Activated CD4-positive, alpha-beta T cell treated with anti-CD3 and anti-CD28 coated beads, Interleukin-2, amount 50 U/mL, for 24 hours (primary cell): ENCODE measurements at regions not wholly inside any gene's neighbourhood (a gene's known extent, or its start where the extent isn't known, plus 50 kb on each side); places are given as distances from the start of the nearest gene placed in this dataset.

Experiments used
- DNase-seq, 2 donors: peaks; one replicate each; pipeline ENCODE4 v3.0.0-alpha.2; 2020; ENCODE audit warnings: low read depth in 1 of 2, low spot score in 1 of 2

DNA sequence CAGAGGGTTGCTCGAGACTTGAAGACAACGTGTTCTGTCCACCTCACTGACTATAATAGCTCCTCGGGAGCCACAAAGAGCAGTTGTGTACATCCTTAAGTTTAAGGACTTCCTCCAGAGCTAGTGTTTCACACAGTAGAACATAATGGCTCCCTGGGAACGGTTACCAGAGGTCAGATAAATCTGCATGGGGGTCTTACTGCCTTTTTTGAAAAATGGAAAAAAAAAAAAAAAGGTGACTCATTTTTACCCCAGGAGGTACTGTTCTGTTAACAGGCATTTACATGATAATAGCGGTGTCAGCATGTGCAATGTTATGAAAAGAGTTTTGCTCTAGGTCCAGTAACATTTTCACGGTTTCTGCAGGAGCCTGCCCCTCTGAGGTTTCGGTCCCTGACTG, 498.9 kb upstream of the WWC1 start:
- no peak for DNase-seq

DNA sequence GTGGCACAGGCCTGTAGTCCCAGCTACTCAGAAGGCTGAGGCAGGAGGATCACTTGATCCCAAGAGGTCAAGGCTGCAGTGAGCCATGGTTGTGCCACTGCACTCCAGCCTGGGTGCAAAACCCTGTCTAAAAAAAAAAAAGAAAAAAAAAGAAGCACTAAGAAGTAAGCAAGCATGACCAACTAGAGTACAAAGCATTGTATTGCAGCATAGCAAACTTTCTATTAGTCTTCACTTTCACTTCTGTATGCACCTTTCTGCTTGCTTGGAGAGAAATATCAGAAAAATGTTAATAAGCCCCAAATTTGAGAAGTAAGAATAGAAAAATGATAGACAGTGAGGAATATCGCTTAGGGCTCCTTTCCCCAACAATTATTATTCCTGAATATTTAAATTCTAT, 497.7 kb upstream of the WWC1 start:
- DNase-seq, result no peak

DNA sequence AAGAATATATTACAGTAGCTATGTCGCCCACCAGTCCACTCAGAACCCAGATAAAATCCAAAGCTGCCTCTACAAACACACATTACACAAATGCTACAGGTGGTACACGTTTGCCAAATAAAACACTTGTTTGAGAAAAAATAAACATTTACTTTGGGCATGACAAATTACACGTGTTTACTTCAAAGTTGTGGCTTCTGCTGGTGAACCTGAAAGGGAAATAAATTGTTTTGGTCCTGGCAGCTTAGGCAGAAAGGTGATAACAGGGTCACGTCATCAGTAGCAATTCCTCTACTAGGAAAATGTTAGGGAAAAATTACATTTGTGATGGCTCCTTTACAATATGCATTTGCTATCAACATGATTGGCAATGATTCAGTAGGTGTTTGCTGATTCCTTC, 497.3 kb upstream of the WWC1 start:
- no peak for DNase-seq

DNA sequence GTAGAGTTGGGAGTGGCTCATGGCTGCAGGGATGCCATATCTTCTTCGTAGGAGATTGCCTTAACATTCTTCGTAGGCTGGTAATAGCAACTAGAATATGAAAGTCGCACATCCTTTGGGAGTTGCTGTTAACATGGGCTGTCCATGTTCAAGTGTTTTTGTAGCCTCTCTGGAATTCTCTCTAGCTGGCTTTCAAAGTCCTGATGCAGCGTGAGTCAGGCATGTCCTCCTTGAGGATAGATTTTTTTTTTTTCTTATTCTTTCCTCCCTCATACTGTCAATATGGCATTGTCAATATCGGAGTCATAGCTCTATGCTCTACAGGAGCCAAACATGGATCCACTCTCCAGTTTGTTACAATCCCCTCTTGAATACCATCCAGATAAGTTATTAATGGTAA, 494.8 kb upstream of the WWC1 start:
- no peak for DNase-seq

DNA sequence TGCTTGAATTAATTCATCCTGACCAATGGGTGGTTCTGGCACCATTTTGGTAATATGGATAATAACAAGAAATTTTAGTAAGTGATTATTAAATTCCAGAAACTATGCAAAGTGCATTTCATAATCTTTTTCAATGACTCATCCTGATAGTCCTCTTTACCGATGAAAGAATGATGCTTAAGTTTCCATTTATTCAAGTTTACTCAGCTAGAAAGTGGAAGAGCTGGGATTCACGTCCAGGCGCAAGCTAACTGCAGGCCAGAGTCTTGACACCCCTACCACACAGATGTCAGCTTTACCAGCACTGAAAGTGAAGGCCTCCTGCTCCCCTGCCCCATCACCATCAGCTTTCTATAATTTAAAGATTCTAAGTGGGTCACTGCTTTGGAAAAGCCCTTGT, 493.5 kb upstream of the WWC1 start:
- no peak for DNase-seq

DNA sequence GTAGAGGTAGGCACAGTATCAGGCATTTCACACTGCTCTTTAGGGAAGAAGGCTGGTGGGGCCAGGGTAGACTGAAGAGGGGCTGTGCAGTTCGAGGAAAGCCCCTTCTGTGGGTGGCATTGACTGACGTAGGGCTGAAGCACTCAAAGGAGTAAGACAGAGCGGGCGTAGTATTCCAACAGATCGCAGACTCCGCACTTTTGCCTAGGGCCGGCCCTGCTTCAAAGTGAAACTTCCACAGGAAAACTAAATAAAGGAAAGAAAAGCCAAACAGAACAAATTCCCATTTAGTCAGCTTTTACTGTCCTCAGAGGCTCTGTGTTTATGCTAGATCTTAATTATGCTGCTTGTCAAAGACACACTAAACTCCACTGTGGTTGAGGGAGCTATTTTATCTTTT, 493.0 kb upstream of the WWC1 start:
- DNase-seq, result no peak

DNA sequence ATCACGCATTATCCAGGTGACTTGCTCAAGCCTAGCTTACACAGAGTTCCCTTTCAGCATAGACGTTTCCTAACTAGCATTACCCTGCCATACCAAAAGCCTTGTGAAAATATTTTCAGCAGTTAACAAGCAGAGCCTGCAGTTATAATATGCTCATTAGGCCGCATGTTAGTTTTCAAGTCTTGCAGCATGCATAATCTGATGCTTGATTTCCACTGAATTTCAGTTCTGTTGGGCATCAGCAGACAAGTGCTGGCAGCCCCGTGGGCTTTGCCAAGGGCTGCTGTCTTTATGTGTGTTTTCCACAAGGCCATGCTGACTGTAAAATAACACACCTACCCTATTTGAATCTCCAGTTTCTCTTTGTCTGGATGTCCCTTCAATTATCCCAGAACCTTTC, 491.0 kb upstream of the WWC1 start:
- DNase-seq, result no peak

DNA sequence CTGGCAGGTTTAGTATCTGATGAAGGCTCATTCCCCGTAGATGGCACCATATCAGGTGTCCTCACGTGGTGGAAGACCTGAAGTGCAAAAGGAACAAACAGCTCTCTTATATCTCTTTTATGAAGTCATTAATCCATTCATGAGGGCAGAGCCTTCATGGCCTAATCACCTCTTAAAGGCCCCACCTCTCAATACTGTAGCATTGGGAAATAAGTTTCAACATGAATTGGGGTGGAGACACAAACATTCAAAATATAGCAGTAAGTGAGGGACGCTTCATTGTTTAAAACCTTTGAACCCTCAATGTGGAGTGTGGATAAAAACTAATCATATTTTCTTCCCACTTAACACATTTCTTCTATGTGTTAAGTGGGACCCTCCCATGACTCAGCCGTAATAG, 489.4 kb upstream of the WWC1 start:
- DNase-seq, result no peak

DNA sequence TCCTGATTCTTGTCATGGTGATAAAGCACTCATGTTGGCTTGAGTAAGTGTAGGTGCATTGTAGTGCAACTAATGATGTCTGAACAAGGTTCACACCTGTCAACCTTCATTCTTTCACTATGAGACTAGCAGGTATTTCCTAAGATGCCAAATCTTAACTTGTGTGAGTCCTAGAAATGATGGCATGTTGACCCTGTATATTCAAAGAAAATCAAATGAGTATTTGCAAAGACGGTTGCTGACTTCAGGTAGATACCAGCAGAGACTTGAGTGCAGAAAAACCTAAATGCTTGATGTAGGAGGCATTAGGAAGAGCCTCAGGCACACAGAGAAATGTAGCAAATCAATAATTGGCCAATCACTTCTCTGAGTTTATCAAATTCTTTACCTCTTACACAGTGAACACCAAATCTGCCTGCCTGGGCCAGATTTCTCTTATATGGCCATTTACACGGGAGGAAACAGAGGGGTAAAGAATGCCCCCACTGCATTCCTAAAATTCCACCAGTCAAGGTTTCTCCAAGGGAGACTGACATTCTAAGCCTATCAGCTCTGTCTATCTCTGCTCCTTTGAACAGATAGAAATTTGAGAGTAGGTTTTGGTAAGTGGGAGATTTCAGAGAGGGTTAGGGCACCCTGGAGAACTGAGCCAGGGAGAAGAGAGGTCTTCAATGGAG, 488.6 kb upstream of the WWC1 start:
- DNase-seq, result no peak

DNA sequence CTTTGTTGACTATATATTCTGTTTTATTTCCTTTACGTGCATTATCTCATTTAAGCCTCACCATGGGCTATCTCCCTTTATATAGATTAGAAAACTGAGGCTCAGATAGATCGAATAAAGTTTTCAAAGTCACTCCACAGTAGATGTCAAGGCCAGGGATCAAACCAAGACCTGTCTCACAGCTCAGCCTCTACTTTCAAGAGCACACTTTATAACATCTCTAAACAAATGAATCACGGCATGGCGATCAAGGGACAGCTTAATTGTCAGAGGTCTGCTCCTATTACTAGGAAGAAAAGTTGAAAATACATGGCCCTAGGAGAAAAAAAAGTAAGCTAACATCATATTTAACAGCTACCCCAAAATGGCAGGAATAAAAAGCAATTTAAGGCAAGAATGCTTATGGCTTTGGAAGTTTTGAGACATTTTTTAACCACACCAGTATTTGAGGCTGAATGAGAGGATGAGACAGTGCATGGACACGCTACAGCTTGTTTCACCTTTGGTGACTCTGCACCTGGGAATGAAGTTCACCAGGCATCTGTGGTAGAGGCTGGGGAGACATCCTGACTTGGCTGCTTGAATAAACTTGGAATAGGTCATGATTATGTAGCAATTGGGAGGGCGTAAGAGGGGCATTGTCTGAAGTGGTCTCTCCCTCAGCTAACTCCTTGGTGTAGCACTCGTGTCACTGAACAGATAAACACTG, 486.8 kb upstream of the WWC1 start:
- DNase-seq, result no peak

DNA sequence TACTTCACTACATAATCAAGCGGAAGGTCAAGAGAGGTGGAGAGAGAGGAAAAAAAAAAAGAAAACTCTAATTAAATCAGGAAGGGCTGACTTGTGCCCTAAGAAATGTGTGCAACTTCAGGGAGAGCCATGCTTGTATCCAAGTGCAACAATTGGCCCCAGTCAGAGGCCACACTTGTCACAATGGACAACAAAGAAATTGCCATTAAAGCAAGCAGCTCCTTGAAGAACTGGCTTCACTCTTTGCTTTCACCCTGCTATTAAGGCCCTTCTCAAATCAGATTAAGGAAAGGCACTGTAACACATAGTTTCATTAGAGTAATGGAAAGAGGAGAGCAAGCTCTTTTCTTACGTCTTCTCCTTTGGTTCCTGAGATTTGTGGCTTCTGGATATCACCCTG, 480.9 kb upstream of the WWC1 start:
- no peak for DNase-seq

DNA sequence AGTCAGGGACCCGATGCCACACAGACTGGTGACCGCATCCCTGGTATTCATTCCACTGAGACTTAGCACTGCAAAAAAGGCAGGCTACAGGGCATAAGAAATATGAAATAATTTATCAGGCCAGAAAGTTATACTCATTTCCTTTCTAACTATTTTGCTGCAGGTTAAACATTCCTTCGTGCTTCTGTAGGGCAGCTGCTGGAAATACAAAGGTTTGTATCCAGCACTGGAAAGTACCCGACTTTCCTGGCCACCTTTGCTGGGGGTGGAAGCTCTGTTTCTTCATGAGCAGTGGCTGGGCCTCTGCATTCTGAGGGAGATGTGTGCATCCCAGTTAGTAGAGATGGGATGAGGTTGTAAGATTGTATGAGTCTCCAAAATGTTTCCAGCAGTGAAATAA, 478.6 kb upstream of the WWC1 start:
- no peak for DNase-seq

DNA sequence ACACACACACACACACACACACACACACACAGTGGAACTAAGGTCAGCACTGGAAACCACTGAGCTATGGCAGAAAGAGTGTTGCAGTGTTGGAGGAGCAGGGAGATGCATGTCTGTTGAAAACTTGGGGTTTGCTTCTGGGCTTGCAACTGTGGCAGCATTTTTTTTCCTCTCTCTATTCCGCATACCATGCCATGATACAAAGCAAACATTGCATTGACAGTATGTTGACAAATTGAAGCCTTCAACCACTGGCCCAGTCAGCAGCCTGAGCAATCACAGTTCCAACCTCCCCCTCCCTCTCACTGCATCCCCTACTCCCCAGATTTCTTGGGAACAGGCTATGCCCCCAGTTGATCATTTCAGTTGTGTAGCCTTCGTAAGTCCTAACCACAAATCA, 478.1 kb upstream of the WWC1 start:
- no peak for DNase-seq

DNA sequence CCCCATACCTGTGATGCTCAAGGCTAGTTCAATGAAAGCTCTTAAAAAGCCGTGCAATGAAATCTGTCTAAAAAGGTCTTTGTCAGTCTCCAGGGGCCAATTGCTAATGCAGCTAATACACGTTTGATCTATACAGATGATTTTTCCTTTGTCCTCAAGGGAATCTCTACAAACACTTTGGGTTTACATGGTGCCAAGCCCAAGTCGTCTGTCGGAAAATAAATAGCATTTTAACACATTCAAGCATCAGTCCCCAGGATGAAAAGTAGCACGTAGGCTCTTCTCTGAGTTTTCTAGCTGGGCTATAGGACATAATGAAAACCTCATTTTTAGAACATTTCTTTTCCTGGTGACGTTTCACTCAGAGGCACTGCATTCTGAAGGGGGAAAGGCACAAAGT, 477.4 kb upstream of the WWC1 start:
- no peak for DNase-seq

DNA sequence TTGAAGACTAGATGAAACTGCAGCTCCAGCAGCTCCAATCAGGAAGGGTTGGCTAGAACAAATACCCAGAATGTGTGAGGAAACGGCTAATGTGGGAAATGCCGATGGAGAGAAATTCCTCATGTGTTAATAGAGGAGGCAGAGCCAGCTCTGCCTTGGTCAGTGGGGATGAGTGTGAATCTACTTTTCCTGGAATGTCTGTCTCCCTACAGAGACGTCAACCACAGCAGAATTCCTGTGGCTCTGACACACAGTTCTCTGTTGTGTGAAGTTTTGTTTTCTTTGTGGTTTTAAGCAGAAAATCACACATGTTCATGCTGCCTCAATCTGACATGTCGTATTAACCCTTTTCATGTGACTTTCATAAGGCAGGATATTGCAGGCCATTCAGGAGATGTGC, 476.6 kb upstream of the WWC1 start:
- no peak for DNase-seq

DNA sequence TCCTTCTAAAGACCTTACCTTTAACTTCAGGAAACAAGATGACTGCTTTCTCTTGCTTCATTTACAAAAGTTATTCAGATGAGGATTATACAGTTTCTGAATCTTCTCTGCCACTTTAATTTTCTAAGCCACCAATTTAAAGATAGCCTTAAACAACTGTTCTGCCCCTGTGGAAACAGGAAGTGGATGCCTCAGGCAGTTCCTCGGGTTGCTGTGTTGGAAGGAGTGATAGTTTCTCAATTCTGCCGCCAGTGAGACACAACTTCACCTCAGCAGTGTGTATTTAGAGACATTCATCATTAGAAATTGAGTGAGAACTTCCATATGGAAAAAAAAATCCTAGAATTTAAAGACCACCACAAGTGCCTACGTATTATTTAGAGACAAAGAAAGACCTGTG, 475.1 kb upstream of the WWC1 start:
- no peak for DNase-seq

DNA sequence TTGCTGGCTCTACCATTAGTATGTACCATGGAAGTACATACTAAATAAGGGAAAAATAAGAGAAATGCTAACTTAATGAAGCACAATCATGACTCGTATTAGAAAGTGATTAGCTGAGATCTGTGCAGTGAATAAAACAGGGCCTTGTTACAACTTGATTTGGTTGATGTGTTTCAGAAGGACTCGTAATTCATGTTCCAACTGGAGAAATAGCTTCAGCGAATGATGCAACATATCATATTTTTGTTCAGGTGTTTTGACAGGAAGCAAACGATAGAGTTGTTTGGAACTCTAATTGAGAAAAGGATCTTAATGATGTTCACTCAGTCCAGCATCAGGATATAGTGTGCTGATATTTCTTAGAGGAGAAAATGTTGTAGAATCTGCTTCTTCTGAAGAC, 474.6 kb upstream of the WWC1 start:
- DNase-seq, result no peak

DNA sequence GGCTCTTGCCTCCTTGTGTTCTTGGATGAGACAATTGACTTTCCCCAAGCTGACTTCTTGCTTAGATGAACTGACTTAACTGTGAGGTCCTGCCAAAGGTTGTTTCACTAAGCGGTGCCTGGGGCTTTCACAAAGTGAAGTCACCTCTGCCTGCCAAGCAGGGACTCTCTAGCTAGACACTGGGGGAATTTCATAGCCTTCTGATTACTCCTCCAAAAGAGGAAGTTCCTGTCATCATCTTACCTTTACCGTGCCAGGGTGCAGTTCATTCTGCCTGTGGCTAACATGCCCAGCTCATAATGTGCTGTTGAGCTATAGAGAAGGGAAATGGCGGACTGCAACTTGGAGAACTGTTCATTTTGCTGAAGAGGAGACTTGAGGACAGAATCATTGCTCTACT, 472.0 kb upstream of the WWC1 start:
- no peak for DNase-seq

DNA sequence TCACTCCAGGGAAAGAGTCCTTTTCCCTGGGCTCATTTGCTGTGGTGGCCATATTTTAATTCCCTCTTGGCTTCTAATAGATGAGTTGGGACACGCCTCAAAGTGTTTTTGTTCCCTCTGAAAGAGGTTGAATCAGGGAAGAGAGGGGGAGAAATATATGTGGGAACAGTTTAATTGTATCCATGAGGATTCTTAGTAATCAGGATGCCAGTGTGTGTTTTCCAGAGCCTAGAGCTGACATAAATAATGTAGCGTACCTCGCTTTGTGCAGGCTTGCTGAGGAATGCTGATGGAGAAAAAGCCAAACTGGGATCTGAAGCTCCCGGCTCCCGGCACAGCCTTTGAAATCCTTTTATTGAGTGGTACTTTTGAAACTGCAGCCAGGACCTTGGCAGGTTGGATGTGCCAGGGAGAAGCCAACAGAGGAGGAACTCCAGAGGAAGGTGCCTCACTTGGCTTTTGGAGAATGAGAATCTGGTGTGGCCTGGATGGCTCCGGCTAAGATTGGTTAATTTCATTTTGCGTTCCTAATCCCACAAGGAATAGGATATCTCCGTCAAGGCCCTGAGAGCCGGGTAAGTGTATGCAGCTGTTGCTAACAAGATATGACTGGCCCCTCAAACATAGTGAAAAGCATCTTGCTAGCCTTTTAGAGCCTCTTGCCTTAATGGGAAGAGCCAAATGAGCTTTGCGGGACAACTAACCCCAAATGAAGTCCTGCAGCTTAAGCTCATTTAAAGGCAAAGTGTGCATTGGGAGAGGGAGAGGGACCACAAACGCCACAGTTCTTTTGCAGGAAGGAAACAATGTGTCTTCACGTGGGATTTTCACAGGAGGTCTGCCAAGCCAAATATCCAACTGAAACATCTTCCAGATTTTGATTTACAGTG, 471.1 kb upstream of the WWC1 start:
- no peak for DNase-seq

DNA sequence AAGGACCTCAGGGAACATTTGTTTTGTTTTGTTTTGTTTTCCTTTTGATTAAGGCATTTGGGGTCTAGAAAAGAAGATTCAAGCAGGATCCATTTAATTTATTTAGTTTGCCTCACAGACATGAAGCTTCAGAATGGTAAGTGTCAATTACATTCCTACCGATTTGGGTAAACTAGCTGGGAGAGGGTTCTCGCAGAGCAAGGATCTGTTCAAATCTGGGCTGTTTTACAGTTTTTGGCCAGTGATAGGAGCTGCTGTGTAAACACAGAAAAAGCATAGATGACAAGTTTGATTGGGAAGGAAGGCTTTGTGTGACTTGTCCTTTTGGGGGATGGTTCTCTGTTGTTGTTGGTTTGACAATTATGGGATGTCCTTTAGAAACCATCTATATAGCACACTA, 470.3 kb upstream of the WWC1 start:
- DNase-seq, result no peak

DNA sequence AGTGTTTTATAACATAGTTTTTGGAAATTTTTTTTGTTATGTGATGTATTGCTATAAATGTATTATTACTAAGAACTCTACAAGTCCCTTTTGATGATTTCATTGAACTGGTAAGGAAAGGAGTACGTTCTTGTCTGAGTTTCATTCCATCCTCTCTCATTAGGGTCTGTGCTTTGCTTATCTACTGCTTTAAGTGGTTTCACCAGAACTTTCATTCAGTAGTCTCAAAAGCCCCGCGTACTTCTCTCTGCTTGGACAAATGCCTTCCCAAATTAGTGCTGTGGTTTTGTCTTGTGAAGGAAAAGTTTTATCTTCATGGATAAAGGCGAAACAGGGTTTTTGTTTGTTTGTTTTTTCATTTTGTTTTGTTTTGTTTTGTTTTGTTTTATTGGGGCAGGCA, 469.8 kb upstream of the WWC1 start:
- no peak for DNase-seq

DNA sequence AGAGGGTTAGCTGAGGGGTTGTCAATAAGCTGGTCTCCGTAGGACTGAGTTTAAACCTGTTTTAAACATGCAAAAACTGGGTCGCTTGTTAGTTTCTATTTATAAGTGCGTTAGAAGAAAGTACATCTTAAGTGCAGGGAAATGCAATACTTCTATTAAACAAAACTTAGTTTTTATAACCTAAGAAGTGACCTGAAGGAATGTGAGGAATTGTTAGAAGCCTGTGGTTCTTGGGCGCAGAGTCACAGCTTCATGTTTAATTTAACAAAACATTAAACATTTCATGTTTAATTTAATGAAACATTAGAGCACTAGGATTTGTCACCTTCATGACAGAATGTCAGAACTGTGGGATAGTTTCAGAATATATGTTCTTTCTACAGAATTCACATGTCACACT, 469.2 kb upstream of the WWC1 start:
- no peak for DNase-seq
